OCI-LY3 (cell line): ENCODE measurements at regions not wholly inside any gene's neighbourhood (a gene's known extent, or its start where the extent isn't known, plus 50 kb on each side); places are given as distances from the start of the nearest gene placed in this dataset.

Experiments
- H2AFZ ChIP-seq: fragments of 200-600, 300-600 bp; shearing (Covaris generic); 2 replicates; pipeline ENCODE4 v1.6.0; 2014; ENCODE audit warnings: antibody characterized with exemption, low read depth, low read length
- H3K27ac ChIP-seq: fragments of 200-600, 300-600 bp; sonication (generic); 2 replicates; pipeline ENCODE4 v1.5.1; 2014; ENCODE audit warnings: mild to moderate bottlenecking, low read length, moderate library complexity, mixed read lengths
- H3K27me3 ChIP-seq: fragments of 200-600, 300-600 bp; sonication (generic); 2 replicates; pipeline ENCODE4 v1.6.1; 2014; ENCODE audit warnings: low read depth, low read length, mixed read lengths
- H3K36me3 ChIP-seq: fragments of 200-600, 300-600 bp; sonication (generic); replicated peaks from 2 replicates; pipeline ENCODE3; 2014; ENCODE audit warnings: low read depth, low read length, mixed read lengths
- H3K4me1 ChIP-seq: fragments of 300-600, 200-600 bp; sonication (generic); 2 replicates; pipeline ENCODE4 v1.6.1; 2014; ENCODE audit warnings: low read length, mixed read lengths
- H3K4me2 ChIP-seq: fragments of 200-600, 300-600 bp; sonication (generic); 2 replicates; pipeline ENCODE4 v1.6.1; 2014; ENCODE audit warnings: low read length, mixed read lengths
- H3K4me3 ChIP-seq: fragments of 300-600, 200-600 bp; sonication (generic); 2 replicates; pipeline ENCODE4 v1.5.1; 2014; ENCODE audit warnings: antibody characterized with exemption, mild to moderate bottlenecking, low read length, moderate library complexity
- H3K79me2 ChIP-seq: fragments of 300-600, 200-600 bp; shearing (Covaris generic); 2 replicates; pipeline ENCODE4 v1.6.1; 2014; ENCODE audit warnings: mild to moderate bottlenecking, low read length, mixed read lengths
- H3K9ac ChIP-seq: fragments of 300-600, 200-600 bp; shearing (Covaris generic); 2 replicates; pipeline ENCODE4 v1.6.0; 2014; ENCODE audit warnings: mild to moderate bottlenecking, low read length, moderate library complexity
- H3K9me3 ChIP-seq: fragments of 200-600, 300-600 bp; shearing (Covaris generic); 2 replicates; pipeline ENCODE4 v1.6.1; 2014; ENCODE audit warnings: low read length, mixed read lengths; ENCODE audit not compliant: insufficient read depth
- H4K20me1 ChIP-seq: fragments of 200-600, 300-600 bp; sonication (generic); 2 replicates; pipeline ENCODE4 v1.6.1; 2016; ENCODE audit warnings: low read length, mixed read lengths; ENCODE audit not compliant: insufficient read depth
- EZH2phosphoT487 ChIP-seq: fragments of 200-600 bp; shearing (Covaris generic); IDR thresholded peaks from 2 replicates; pipeline ENCODE4 v1.6.1; 2018; ENCODE audit warnings: antibody characterized with exemption, mixed run types, low read depth
- TF ChIP-seq, protein P1 (sequence below): fragments of 200-600, 300-600 bp; sonication (generic); IDR thresholded peaks from 2 replicates; pipeline ENCODE4 v1.5.1; 2014; ENCODE audit warnings: antibody characterized with exemption, low read length, low read depth

DNA sequence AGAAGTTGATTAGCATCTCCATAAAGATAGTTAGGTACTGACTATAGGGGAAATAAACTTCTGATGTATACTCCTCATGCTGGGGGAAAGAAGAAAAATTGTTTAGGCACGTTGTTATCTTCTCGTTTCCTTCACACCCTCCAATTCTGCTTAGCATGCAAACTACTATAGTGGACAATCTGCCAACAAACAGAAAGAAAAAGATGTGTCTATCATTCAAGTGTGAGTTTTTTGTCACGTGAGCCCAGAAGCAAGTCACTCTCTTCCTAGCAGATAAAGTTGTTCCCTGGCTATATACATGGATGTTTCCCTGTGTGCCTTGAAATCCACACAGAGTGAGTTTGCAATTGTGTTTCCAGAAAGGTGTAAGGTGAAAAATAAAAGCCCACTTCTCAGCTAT, 318.4 kb downstream of the CWC27 start:
- Histone ChIP-seq H3K36me3 (no peaks in the 10 kb centered on the region), H3K27ac (no peak overlapping the region), H4K20me1 (no peaks in the 10 kb centered on the region), H3K4me1 (no peaks in the 10 kb centered on the region), H3K9ac (no peak overlapping the region), H3K4me2 (no peak overlapping the region), H3K4me3 (no peak overlapping the region), H3K27me3 (no peaks in the 10 kb centered on the region), H3K9me3 (no peaks in the 10 kb centered on the region), H2AFZ (no peak overlapping the region), H3K79me2 (no peaks in the 10 kb centered on the region)
- TF ChIP-seq, protein P1, sequence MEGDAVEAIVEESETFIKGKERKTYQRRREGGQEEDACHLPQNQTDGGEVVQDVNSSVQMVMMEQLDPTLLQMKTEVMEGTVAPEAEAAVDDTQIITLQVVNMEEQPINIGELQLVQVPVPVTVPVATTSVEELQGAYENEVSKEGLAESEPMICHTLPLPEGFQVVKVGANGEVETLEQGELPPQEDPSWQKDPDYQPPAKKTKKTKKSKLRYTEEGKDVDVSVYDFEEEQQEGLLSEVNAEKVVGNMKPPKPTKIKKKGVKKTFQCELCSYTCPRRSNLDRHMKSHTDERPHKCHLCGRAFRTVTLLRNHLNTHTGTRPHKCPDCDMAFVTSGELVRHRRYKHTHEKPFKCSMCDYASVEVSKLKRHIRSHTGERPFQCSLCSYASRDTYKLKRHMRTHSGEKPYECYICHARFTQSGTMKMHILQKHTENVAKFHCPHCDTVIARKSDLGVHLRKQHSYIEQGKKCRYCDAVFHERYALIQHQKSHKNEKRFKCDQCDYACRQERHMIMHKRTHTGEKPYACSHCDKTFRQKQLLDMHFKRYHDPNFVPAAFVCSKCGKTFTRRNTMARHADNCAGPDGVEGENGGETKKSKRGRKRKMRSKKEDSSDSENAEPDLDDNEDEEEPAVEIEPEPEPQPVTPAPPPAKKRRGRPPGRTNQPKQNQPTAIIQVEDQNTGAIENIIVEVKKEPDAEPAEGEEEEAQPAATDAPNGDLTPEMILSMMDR, result no peak
- TF ChIP-seq EZH2phosphoT487, result no peak

DNA sequence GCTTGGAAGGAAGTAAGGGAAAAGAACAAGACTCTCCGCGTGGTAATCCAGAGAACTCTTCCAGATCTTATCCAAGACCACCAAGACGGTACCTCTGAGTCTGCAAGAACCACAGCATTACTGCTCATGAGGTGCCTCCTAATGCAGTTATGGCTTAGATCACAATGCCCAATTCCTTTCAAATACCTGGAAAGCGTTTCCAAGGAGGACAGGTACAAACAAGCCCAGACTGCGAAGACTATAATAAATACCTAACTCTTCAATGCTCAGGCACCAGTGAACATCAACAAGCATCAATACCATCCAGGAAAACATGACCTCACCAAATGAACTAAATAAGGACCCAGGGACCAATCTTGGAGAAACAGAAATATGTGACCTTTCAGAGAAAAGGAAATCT, 325.5 kb downstream of the CWC27 start:
- H3K4me3 ChIP-seq, result no peak overlapping the region
- H3K4me2 ChIP-seq, result no peak overlapping the region
- no peak overlapping the region for H3K9ac ChIP-seq
- H3K36me3 ChIP-seq, result no peaks in the 10 kb centered on the region
- no peaks in the 10 kb centered on the region for H3K27me3 ChIP-seq
- TF ChIP-seq, protein P1, result no peak
- TF ChIP-seq EZH2phosphoT487, result no peak
- H3K79me2 ChIP-seq, result no peaks in the 10 kb centered on the region
- H4K20me1 ChIP-seq, result no peaks in the 10 kb centered on the region
- no peaks in the 10 kb centered on the region for H3K9me3 ChIP-seq
- no peak overlapping the region for H3K27ac ChIP-seq
- H2AFZ ChIP-seq, result no peak overlapping the region
- H3K4me1 ChIP-seq, result no peaks in the 10 kb centered on the region

DNA sequence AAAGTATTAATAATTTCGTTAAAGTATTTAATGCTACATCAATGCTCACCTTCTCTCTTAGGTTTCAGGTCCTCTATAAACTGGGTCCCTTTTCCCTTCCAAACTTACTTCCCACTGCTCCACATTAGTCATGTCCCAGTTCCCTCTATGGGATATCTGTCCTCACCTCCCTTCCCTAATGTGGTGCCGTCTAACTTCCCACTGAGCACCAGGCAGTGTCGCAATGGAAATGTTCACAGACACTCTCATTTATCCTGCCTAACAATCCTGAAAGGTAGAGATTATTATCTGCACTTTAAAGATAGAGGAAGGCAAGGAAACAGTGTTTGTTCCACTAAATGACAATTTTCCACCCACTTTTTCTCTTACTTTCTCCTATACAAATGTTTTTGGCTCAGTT, 329.7 kb downstream of the CWC27 start:
- no peak overlapping the region for H3K27ac ChIP-seq
- H3K9me3 ChIP-seq, result no peaks in the 10 kb centered on the region
- no peak for TF ChIP-seq EZH2phosphoT487
- TF ChIP-seq, protein P1, result no peak
- no peaks in the 10 kb centered on the region for H3K79me2 ChIP-seq
- no peaks in the 10 kb centered on the region for H4K20me1 ChIP-seq
- H3K9ac ChIP-seq, result no peak overlapping the region
- H3K4me1 ChIP-seq, result peaks cover 8% of the 10 kb centered on the region
- no peak overlapping the region for H2AFZ ChIP-seq
- no peaks in the 10 kb centered on the region for H3K36me3 ChIP-seq
- H3K4me2 ChIP-seq, result no peak overlapping the region
- H3K27me3 ChIP-seq, result no peaks in the 10 kb centered on the region
- no peak overlapping the region for H3K4me3 ChIP-seq
